ENCODE measurements at regions not wholly inside any gene's neighbourhood (a gene's known extent, or its start where the extent isn't known, plus 50 kb on each side); places are given as distances from the start of the nearest gene placed in this dataset.

DNA sequence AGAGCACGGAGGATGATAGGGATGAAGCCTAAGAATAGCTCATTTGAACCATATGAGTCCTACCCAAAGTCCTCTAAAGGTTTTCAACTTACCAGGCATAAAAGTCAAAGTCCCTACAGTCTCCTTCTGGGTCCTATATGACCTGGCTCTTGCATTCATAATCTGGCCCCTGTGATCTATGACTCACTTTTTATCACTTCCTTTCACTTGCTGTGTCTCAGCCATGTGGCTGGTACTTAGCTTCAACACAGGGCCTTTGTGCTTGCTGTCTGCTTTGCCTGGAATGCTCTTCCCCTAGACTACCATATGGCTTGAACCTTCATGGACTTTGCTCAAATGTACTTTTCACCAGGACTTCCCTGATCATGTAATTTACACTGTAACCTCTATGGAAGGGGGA is 137.6 kb upstream of the TMTC1 start:
- no peak for ATAC-seq
- Histone ChIP-seq H3K9me3 (ENCODE audit: control insufficient read depth, insufficient read depth, low read length) (peaks cover 9% of the 10 kb centered on the region), H3K4me3 (ENCODE audit: low read length) (no peak overlapping the region), H3K36me3 (ENCODE audit: control insufficient read depth, insufficient read depth, low read length) (no peaks in the 10 kb centered on the region), H3K27me3 (ENCODE audit: control insufficient read depth, insufficient read depth, low read length) (no peaks in the 10 kb centered on the region), H3K4me1 (ENCODE audit: control insufficient read depth, insufficient read depth, low read length) (no peaks in the 10 kb centered on the region), H3K27ac (ENCODE audit: low read length) (no peak overlapping the region)
- no peak overlapping the region for H3K27ac Mint-ChIP-seq
- H3K4me3 Mint-ChIP-seq = no peak overlapping the region
- H3K27me3 Mint-ChIP-seq (ENCODE audit: low read depth in 2 of 2) = no peaks in the 10 kb centered on the region
- 55% methylated on average over 1 of the region's 1 CpG for WGBS (ENCODE audit: insufficient coverage)
- H3K9me3 Mint-ChIP-seq = peaks cover 14 to 17% of the 10 kb centered on the region in 2 donors
- DNase-seq = no peak
- H3K4me1 Mint-ChIP-seq = no peaks in the 10 kb centered on the region
- H3K36me3 Mint-ChIP-seq = no peaks in the 10 kb centered on the region
- intact Hi-C loops (cut with micrococcal nuclease) = no loop called here
- no peak for TF ChIP-seq CTCF (IDR thresholded peaks at IDR 0.05)

- intact Hi-C loops (cut with micrococcal nuclease) = no loop called here
- no peaks in the 10 kb centered on the region for H3K27me3 ChIP-seq (ENCODE audit: control insufficient read depth, insufficient read depth, low read length)
- no peaks in the 10 kb centered on the region for H3K36me3 ChIP-seq (ENCODE audit: control insufficient read depth, insufficient read depth, low read length)
- Mint-ChIP-seq H3K27me3 (ENCODE audit: low read depth in 2 of 2) (no peaks in the 10 kb centered on the region), H3K27ac (no peak overlapping the region), H3K36me3 (no peaks in the 10 kb centered on the region), H3K4me1 (no peaks in the 10 kb centered on the region), H3K4me3 (no peak overlapping the region), H3K9me3 (peaks cover 14 to 21% of the 10 kb centered on the region in 2 donors)
- no peaks in the 10 kb centered on the region for H3K9me3 ChIP-seq (ENCODE audit: control insufficient read depth, insufficient read depth, low read length)
- H3K27ac ChIP-seq (ENCODE audit: low read length) = no peak overlapping the region
- no peaks in the 10 kb centered on the region for H3K4me1 ChIP-seq (ENCODE audit: control insufficient read depth, insufficient read depth, low read length)
- no peak overlapping the region for H3K4me3 ChIP-seq (ENCODE audit: low read length)
- DNase-seq (no peak), ATAC-seq (no peak)
- no peak for TF ChIP-seq CTCF (IDR thresholded peaks at IDR 0.05)
- no CpG with 5 or more reads among the region's 1 CpG for WGBS (ENCODE audit: insufficient coverage)
Observed at GRCh38 chr12:29908157-29908556, 124.4 kb upstream of the TMTC1 start.

DNA sequence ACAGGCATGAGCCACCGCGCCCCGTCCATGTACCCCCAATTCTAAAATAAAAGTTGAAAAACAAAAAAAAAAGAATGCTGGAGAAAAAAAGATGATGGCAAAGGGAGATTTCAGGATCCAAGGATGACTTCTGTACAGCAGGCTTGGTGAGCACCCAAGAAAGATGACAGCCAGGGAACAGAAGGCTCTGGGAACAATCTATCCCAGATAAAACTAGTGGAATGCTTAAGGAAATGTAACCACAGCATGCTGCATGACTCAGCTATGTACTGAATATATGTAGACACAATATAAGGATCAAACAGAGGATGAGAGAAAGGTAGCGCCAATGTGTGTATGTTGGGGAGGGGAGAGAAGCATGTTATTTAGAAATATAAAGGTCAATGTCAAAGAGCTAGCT is 123.7 kb upstream of the TMTC1 start:
- DNase-seq = no peak
- no peak overlapping the region for H3K4me3 ChIP-seq (ENCODE audit: low read length)
- H3K27me3 ChIP-seq (ENCODE audit: control insufficient read depth, insufficient read depth, low read length) = no peaks in the 10 kb centered on the region
- TF ChIP-seq CTCF (IDR thresholded peaks at IDR 0.05) = no peak
- WGBS (ENCODE audit: insufficient coverage) = 93% methylated on average over 4 of the region's 4 CpGs
- H3K9me3 Mint-ChIP-seq = peaks cover 14 to 21% of the 10 kb centered on the region in 2 donors
- intact Hi-C loops (cut with micrococcal nuclease) = no loop called here
- no peaks in the 10 kb centered on the region for H3K4me1 Mint-ChIP-seq
- no peak overlapping the region for H3K27ac ChIP-seq (ENCODE audit: low read length)
- no peak overlapping the region for H3K27ac Mint-ChIP-seq
- no peaks in the 10 kb centered on the region for H3K36me3 ChIP-seq (ENCODE audit: control insufficient read depth, insufficient read depth, low read length)
- H3K36me3 Mint-ChIP-seq = no peaks in the 10 kb centered on the region
- no peaks in the 10 kb centered on the region for H3K4me1 ChIP-seq (ENCODE audit: control insufficient read depth, insufficient read depth, low read length)
- no peak overlapping the region for H3K4me3 Mint-ChIP-seq
- no peak for ATAC-seq
- H3K27me3 Mint-ChIP-seq (ENCODE audit: low read depth in 2 of 2) = no peaks in the 10 kb centered on the region
- no peaks in the 10 kb centered on the region for H3K9me3 ChIP-seq (ENCODE audit: control insufficient read depth, insufficient read depth, low read length)

- no peaks in the 10 kb centered on the region for H3K4me1 ChIP-seq (ENCODE audit: control insufficient read depth, insufficient read depth, low read length)
- 100% methylated on average over 1 of the region's 2 CpGs for WGBS (ENCODE audit: insufficient coverage)
- H3K9me3 ChIP-seq (ENCODE audit: control insufficient read depth, insufficient read depth, low read length) = no peaks in the 10 kb centered on the region
Observed at GRCh38 chr12:29902043-29902442, 118.3 kb upstream of the TMTC1 start.

More at GRCh38 chr12:29902043-29902442, 118.3 kb upstream of the TMTC1 start:
- TF ChIP-seq CTCF (IDR thresholded peaks at IDR 0.05) = no peak
- Mint-ChIP-seq H3K4me3 (no peak overlapping the region), H3K36me3 (no peaks in the 10 kb centered on the region), H3K9me3 (peaks cover 4 to 7% of the 10 kb centered on the region in 2 donors), H3K27ac (no peak overlapping the region), H3K4me1 (no peaks in the 10 kb centered on the region), H3K27me3 (ENCODE audit: low read depth in 2 of 2) (no peaks in the 10 kb centered on the region)
- intact Hi-C loops (cut with micrococcal nuclease) = no loop called here
- DNase-seq (no peak), ATAC-seq (no peak)
- Histone ChIP-seq H3K36me3 (ENCODE audit: control insufficient read depth, insufficient read depth, low read length) (no peaks in the 10 kb centered on the region), H3K27me3 (ENCODE audit: control insufficient read depth, insufficient read depth, low read length) (no peaks in the 10 kb centered on the region), H3K4me3 (ENCODE audit: low read length) (no peak overlapping the region), H3K27ac (ENCODE audit: low read length) (no peak overlapping the region)

All from natural killer cell (primary cell).